ENCODE measurements at regions not wholly inside any gene's neighbourhood (a gene's known extent, or its start where the extent isn't known, plus 50 kb on each side); places are given as distances from the start of the nearest gene placed in this dataset.

DNA sequence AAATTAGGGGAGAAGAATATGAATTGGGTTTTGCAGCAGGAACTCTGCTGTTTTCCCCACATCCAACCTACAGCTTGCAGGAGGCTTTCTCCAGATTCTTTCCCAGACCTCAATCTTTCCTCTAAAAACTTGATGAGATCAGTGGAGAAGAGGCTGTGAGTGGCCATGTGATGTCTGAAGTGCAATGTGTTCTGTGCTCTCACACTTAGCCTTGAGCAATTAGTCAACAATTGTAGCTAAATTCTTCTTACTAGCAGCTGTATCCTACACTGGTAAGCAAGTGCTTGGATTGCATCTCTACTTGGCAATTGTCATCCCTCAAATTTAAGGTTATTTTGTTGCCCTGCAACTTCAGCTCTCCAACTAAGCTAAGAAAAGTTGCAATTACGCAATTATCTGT, 807.3 kb upstream of the RGS18 start:
- no peaks in the 10 kb centered on the region for H3K9me3 ChIP-seq
- no peak for DNase-seq (ENCODE audit: extremely low spot score in 2 of 2)
- no peak for TF ChIP-seq POLR2AphosphoS5 (IDR thresholded peaks at IDR 0.05; ENCODE audit: insufficient read depth in 1 of 2, low read depth in 1 of 2)
- TF ChIP-seq POLR2A (IDR thresholded peaks at IDR 0.05), result no peak
- TF ChIP-seq, protein P1, sequence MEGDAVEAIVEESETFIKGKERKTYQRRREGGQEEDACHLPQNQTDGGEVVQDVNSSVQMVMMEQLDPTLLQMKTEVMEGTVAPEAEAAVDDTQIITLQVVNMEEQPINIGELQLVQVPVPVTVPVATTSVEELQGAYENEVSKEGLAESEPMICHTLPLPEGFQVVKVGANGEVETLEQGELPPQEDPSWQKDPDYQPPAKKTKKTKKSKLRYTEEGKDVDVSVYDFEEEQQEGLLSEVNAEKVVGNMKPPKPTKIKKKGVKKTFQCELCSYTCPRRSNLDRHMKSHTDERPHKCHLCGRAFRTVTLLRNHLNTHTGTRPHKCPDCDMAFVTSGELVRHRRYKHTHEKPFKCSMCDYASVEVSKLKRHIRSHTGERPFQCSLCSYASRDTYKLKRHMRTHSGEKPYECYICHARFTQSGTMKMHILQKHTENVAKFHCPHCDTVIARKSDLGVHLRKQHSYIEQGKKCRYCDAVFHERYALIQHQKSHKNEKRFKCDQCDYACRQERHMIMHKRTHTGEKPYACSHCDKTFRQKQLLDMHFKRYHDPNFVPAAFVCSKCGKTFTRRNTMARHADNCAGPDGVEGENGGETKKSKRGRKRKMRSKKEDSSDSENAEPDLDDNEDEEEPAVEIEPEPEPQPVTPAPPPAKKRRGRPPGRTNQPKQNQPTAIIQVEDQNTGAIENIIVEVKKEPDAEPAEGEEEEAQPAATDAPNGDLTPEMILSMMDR (IDR thresholded peaks at IDR 0.05), result no peak
- H3K27me3 ChIP-seq, result no peaks in the 10 kb centered on the region
- no peak overlapping the region for H3K4me3 ChIP-seq
- H3K27ac ChIP-seq, result no peak overlapping the region
- no peaks in the 10 kb centered on the region for H3K4me1 ChIP-seq
- no peaks in the 10 kb centered on the region for H3K36me3 ChIP-seq
- intact Hi-C loops (cut with DNase I), result no loop called here

DNA sequence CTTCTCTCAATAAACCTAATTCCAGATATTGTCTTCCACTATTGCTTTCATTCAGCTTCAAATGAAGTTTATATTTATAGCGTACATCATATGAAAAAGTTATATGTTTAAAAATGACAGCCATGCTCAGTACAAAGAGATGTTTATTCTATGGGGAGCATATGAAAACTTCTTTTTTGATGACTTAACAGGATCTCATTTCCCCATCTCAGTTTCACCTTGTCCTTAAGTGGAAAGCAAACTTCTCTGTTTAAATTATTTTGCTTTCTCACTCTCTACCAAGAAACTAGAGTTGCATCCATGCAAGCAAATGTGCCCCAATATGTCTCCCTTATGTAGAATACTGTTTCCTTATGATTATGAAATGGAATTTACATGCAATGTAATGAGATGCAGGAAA, 799.5 kb upstream of the RGS18 start:
- Histone ChIP-seq H3K4me1 (no peaks in the 10 kb centered on the region), H3K9me3 (no peaks in the 10 kb centered on the region), H3K27me3 (no peaks in the 10 kb centered on the region), H3K36me3 (no peaks in the 10 kb centered on the region), H3K27ac (no peak overlapping the region), H3K4me3 (no peak overlapping the region)
- no peak for DNase-seq (ENCODE audit: extremely low spot score in 2 of 2)
- TF ChIP-seq POLR2A (IDR thresholded peaks at IDR 0.05) (no peak), POLR2AphosphoS5 (IDR thresholded peaks at IDR 0.05; ENCODE audit: insufficient read depth in 1 of 2, low read depth in 1 of 2) (no peak)
- TF ChIP-seq, protein P1 (IDR thresholded peaks at IDR 0.05), result no peak
- intact Hi-C loops (cut with DNase I), result no loop called here

GRCh38 chr1:191366686-191367085, 791.6 kb upstream of the RGS18 start:
- H3K4me1 ChIP-seq, result no peaks in the 10 kb centered on the region
- no peaks in the 10 kb centered on the region for H3K9me3 ChIP-seq
- DNase-seq (ENCODE audit: extremely low spot score in 2 of 2), result no peak
- no peak overlapping the region for H3K27ac ChIP-seq
- H3K36me3 ChIP-seq, result no peaks in the 10 kb centered on the region
- H3K27me3 ChIP-seq, result no peaks in the 10 kb centered on the region
- intact Hi-C loops (cut with DNase I), result no loop called here
- no peak overlapping the region for H3K4me3 ChIP-seq
- TF ChIP-seq, protein P1 (IDR thresholded peaks at IDR 0.05), result no peak
- TF ChIP-seq POLR2AphosphoS5 (IDR thresholded peaks at IDR 0.05; ENCODE audit: insufficient read depth in 1 of 2, low read depth in 1 of 2) (no peak), POLR2A (IDR thresholded peaks at IDR 0.05) (no peak)

DNA sequence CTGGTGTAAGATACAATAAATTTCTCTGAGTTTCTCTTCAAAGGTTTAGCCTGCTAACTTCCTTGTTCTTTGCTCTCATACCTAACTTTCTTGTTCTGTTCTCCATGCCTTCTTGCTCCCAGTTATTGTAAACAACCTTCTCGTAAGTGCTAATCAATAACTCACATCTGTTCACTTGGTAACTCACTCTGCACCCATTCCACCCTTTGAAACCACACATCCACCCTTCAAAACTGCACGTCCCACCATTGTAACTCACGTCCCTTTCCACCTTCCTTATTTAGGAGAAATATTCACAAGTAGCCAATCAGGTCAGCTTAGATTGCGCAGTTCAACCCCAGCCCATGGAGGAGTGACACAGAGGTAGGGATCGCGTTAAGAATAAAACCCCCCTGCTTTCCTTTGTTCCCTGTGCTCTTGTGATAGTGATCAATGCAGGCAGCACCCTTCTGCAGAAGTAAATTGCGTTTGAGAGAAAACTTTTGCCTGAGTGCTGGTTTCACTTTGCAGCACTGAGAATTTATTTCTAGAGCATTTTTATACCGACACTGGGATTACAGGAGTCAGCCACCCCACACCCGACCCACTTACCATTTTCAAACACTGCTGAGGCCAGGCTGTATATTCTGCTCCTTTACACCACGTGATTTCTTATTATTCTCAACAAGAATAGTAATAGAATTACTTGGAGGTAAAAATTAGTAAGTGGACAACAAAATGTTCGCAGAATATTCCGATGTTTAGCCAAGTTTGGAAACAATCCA, 789.2 kb upstream of the RGS18 start:
- H3K36me3 ChIP-seq, result no peaks in the 10 kb centered on the region
- no peaks in the 10 kb centered on the region for H3K9me3 ChIP-seq
- no peaks in the 10 kb centered on the region for H3K27me3 ChIP-seq
- TF ChIP-seq, protein P1 (IDR thresholded peaks at IDR 0.05), result no peak
- no peak for TF ChIP-seq POLR2A (IDR thresholded peaks at IDR 0.05)
- TF ChIP-seq POLR2AphosphoS5 (IDR thresholded peaks at IDR 0.05; ENCODE audit: insufficient read depth in 1 of 2, low read depth in 1 of 2), result no peak
- no peak overlapping the region for H3K27ac ChIP-seq
- H3K4me3 ChIP-seq, result no peak overlapping the region
- intact Hi-C loops (cut with DNase I), result no loop called here
- DNase-seq (ENCODE audit: extremely low spot score in 2 of 2), result no peak
- no peaks in the 10 kb centered on the region for H3K4me1 ChIP-seq

- H3K36me3 ChIP-seq, result no peaks in the 10 kb centered on the region
- no peaks in the 10 kb centered on the region for H3K9me3 ChIP-seq
- no peak overlapping the region for H3K4me3 ChIP-seq
- DNase-seq (ENCODE audit: extremely low spot score in 2 of 2), result no peak
- no peaks in the 10 kb centered on the region for H3K4me1 ChIP-seq
- intact Hi-C loops (cut with DNase I), result no loop called here
- H3K27me3 ChIP-seq, result no peaks in the 10 kb centered on the region
- no peak overlapping the region for H3K27ac ChIP-seq
- TF ChIP-seq POLR2AphosphoS5 (IDR thresholded peaks at IDR 0.05; ENCODE audit: insufficient read depth in 1 of 2, low read depth in 1 of 2) (no peak), POLR2A (IDR thresholded peaks at IDR 0.05) (no peak)
- TF ChIP-seq, protein P1 (IDR thresholded peaks at IDR 0.05), result no peak
These were observed 786.6 kb upstream of the RGS18 start for GRCh38 chr1:191371626-191372025.

Measured in vagina (tissue), 2 donors.